K562 (cell line): ENCODE measurements at regions not wholly inside any gene's neighbourhood (a gene's known extent, or its start where the extent isn't known, plus 50 kb on each side); places are given as distances from the start of the nearest gene placed in this dataset.

Source experiments
- CBX5 ChIP-seq: IDR thresholded peaks from 2 replicates; pipeline ENCODE4 v1.6.1; 2014; ENCODE audit warnings: low read depth, borderline replicate concordance
- CCNT2 ChIP-seq: IDR thresholded peaks from 2 replicates; pipeline ENCODE4 v1.6.1; 2011; ENCODE audit warnings: borderline replicate concordance, low read depth, mild to moderate bottlenecking, moderate library complexity, mixed read lengths, low read length; ENCODE audit not compliant: insufficient read length; ENCODE audit errors: extremely low read depth
- RAD21 ChIP-seq, 2 experiments: fragments of 250-450 bp in 1 of 2; fragments of 450-650 bp in 1 of 2; sonication (Bioruptor Pico) in 1 of 2; formaldehyde crosslinking in 1 of 2; IDR thresholded peaks in 1 of 2; conservative IDR thresholded peaks in 1 of 2; 2 replicates each; pipeline versions ENCODE4 v1.4.0 to v1.8.0; 2020 to 2022; ENCODE audit warnings: mild to moderate bottlenecking in 2 of 2, moderate library complexity in 1 of 2
- SNRNP70 ChIP-seq: fragments of 200-400 bp; formaldehyde crosslinking; optimal IDR thresholded peaks from 2 replicates; pipeline ENCODE3; 2017; ENCODE audit warnings: low read depth, low read length
- THRAP3 ChIP-seq: fragments of 450-650 bp; IDR thresholded peaks from 2 replicates; pipeline ENCODE4 v1.6.1; 2016; ENCODE audit warnings: mild to moderate bottlenecking, inconsistent platforms, borderline replicate concordance
- TF ChIP-seq, protein P1 (sequence below): fragments of 450-650 bp; formaldehyde crosslinking; IDR thresholded peaks from 2 replicates; pipeline ENCODE4 v1.4.0; 2022; ENCODE audit warnings: mild to moderate bottlenecking, moderate library complexity
- TF ChIP-seq, protein P2 (sequence below): fragments of 450-650 bp; formaldehyde crosslinking; IDR thresholded peaks from 2 replicates; pipeline ENCODE4 v1.4.0; 2022; ENCODE audit warnings: missing genetic modification characterization
- TF ChIP-seq, protein P3 (sequence below): sonication (generic); formaldehyde crosslinking; IDR thresholded peaks from 2 replicates; pipeline ENCODE4 v1.5.0; 2020; ENCODE audit warnings: missing genetic modification reagents
- TF ChIP-seq, protein P4 (sequence below): sonication (generic); formaldehyde crosslinking; IDR thresholded peaks from 2 replicates; pipeline ENCODE4 v1.8.1; 2023; ENCODE audit warnings: mild to moderate bottlenecking, missing genetic modification reagents, moderate library complexity
- TF ChIP-seq, protein P5 (sequence below), 3 experiments: IDR thresholded peaks in 2 of 3; conservative IDR thresholded peaks in 1 of 3; 2 replicates each; pipeline ENCODE4 v1.5.1; 2011 to 2012; ENCODE audit warnings: low read length in 3 of 3, mild to moderate bottlenecking in 3 of 3, control low read depth in 2 of 3, improper control_type of control experiment in 1 of 3, inconsistent platforms in 1 of 3, low read depth in 1 of 3, mixed read lengths in 1 of 3, moderate library complexity in 1 of 3; ENCODE audit not compliant: insufficient read depth in 2 of 3

DNA sequence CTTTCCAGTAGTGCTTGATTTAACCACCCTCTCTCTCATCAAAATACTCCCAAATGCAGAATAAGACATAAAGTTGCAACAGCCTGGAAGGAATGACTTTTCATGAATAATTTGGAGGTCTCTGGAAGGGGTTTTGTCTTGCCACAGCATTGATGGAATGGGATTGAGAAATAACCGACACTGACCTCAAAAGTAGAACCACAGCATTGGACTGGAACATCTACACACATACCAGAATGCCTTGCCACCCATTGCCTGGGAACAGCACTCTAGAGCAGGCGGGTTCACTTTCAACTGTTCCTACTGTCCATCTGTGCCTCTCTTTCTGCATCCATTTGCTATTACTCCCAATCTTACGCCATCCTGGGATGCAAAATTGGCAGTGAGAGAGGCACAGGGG lies 149.1 kb upstream of the USP24 start:
- TF ChIP-seq SNRNP70: no peak
- TF ChIP-seq RAD21 (CRISPR knock-in tag; conservative IDR thresholded peaks at IDR 0.05 in 1 of 2, IDR thresholded peaks at IDR 0.05 in 1 of 2): no peak
- TF ChIP-seq, protein P1, sequence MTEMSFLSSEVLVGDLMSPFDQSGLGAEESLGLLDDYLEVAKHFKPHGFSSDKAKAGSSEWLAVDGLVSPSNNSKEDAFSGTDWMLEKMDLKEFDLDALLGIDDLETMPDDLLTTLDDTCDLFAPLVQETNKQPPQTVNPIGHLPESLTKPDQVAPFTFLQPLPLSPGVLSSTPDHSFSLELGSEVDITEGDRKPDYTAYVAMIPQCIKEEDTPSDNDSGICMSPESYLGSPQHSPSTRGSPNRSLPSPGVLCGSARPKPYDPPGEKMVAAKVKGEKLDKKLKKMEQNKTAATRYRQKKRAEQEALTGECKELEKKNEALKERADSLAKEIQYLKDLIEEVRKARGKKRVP (CRISPR knock-in tag): no peak
- no peak for TF ChIP-seq THRAP3
- TF ChIP-seq CBX5: no peak
- TF ChIP-seq, protein P2, sequence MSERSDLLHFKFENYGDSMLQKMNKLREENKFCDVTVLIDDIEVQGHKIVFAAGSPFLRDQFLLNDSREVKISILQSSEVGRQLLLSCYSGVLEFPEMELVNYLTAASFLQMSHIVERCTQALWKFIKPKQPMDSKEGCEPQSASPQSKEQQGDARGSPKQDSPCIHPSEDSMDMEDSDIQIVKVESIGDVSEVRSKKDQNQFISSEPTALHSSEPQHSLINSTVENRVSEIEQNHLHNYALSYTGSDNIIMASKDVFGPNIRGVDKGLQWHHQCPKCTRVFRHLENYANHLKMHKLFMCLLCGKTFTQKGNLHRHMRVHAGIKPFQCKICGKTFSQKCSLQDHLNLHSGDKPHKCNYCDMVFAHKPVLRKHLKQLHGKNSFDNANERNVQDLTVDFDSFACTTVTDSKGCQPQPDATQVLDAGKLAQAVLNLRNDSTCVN: no peak
- TF ChIP-seq, protein P3, sequence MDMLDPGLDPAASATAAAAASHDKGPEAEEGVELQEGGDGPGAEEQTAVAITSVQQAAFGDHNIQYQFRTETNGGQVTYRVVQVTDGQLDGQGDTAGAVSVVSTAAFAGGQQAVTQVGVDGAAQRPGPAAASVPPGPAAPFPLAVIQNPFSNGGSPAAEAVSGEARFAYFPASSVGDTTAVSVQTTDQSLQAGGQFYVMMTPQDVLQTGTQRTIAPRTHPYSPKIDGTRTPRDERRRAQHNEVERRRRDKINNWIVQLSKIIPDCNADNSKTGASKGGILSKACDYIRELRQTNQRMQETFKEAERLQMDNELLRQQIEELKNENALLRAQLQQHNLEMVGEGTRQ: no peak
- TF ChIP-seq, protein P4, sequence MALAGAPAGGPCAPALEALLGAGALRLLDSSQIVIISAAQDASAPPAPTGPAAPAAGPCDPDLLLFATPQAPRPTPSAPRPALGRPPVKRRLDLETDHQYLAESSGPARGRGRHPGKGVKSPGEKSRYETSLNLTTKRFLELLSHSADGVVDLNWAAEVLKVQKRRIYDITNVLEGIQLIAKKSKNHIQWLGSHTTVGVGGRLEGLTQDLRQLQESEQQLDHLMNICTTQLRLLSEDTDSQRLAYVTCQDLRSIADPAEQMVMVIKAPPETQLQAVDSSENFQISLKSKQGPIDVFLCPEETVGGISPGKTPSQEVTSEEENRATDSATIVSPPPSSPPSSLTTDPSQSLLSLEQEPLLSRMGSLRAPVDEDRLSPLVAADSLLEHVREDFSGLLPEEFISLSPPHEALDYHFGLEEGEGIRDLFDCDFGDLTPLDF (CRISPR knock-in tag): no peak
- no peak for TF ChIP-seq CCNT2
- TF ChIP-seq, protein P5, sequence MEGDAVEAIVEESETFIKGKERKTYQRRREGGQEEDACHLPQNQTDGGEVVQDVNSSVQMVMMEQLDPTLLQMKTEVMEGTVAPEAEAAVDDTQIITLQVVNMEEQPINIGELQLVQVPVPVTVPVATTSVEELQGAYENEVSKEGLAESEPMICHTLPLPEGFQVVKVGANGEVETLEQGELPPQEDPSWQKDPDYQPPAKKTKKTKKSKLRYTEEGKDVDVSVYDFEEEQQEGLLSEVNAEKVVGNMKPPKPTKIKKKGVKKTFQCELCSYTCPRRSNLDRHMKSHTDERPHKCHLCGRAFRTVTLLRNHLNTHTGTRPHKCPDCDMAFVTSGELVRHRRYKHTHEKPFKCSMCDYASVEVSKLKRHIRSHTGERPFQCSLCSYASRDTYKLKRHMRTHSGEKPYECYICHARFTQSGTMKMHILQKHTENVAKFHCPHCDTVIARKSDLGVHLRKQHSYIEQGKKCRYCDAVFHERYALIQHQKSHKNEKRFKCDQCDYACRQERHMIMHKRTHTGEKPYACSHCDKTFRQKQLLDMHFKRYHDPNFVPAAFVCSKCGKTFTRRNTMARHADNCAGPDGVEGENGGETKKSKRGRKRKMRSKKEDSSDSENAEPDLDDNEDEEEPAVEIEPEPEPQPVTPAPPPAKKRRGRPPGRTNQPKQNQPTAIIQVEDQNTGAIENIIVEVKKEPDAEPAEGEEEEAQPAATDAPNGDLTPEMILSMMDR (IDR thresholded peaks at IDR 0.05 in 2 of 3, conservative IDR thresholded peaks at IDR 0.05 in 1 of 3; ENCODE audit: insufficient read depth in 2 of 3, low read depth in 1 of 3, low read length in 3 of 3): no peak
